Posterior vena cava (tissue), 2 donors: ENCODE measurements at regions not wholly inside any gene's neighbourhood (a gene's known extent, or its start where the extent isn't known, plus 50 kb on each side); places are given as distances from the start of the nearest gene placed in this dataset.

ENCODE experiments used
- DNase-seq: peaks from one replicate; pipeline ENCODE4 v3.0.0-alpha.2; 2020; ENCODE audit warnings: low spot score
- intact Hi-C, 2 donors: fragments of 100-400 bp; cut with DNase I; formaldehyde crosslinking; loops; one replicate each; pipeline versions ENCODE4 v1.14.1 to v1.14.2; 2022 to 2023
- donor health status: DM: yes; HTN: yes; CAD: no.
- donor health status: DM: yes; HTN: yes; CAD: no.

GRCh38 chr5:54927097-54927746, 58.2 kb downstream of the ESM1 start:
- no peak for DNase-seq
- intact Hi-C loops, result no loop called here

- intact Hi-C loops, result no loop called here
- no peak for DNase-seq
These were observed 60.9 kb downstream of the ESM1 start for GRCh38 chr5:54924487-54924886.

- intact Hi-C loops, result no loop called here
These were observed 68.1 kb downstream of the ESM1 start for GRCh38 chr5:54917323-54917722.

GRCh38 chr5:54915466-54916027, 69.8 kb downstream of the ESM1 start:
- intact Hi-C loops, result no loop called here
- no peak for DNase-seq

More at GRCh38 chr5:54917323-54917722, 68.1 kb downstream of the ESM1 start:
- DNase-seq, result no peak

GRCh38 chr5:54912021-54912420, 73.4 kb downstream of the ESM1 start:
- DNase-seq, result no peak
- intact Hi-C loops, result no loop called here

- no peak for DNase-seq
- intact Hi-C loops, result loop anchor here (10.0 kb wide), 2 partner anchors 235 to 245 kb away; no protein-coding TSS in a partner anchor
These were observed 75.2 kb downstream of the ESM1 start for GRCh38 chr5:54909911-54910870.

- intact Hi-C loops, result loop anchor here (10.0 kb wide), 2 partner anchors 236 to 246 kb away; no protein-coding TSS in a partner anchor
These were observed 76.4 kb downstream of the ESM1 start for GRCh38 chr5:54908774-54909525.

GRCh38 chr5:54905942-54906537, 79.4 kb downstream of the ESM1 start:
- intact Hi-C loops, result loop anchor here (10.0 kb wide), 2 partner anchors 239 to 249 kb away; no protein-coding TSS in a partner anchor
- peak; percentile 91 for DNase-seq

More at GRCh38 chr5:54908774-54909525, 76.4 kb downstream of the ESM1 start:
- DNase-seq, result no peak

- no peak for DNase-seq
- intact Hi-C loops, result loop anchor here (10.0 kb wide), 2 partner anchors 239 to 249 kb away; no protein-coding TSS in a partner anchor
These were observed 80.1 kb downstream of the ESM1 start for GRCh38 chr5:54905246-54905795.

GRCh38 chr5:54904425-54904824, 81.0 kb downstream of the ESM1 start:
- DNase-seq, result no peak
- intact Hi-C loops, result loop anchor here (10.0 kb wide), 2 partner anchors 240 to 250 kb away; no protein-coding TSS in a partner anchor

GRCh38 chr5:54902791-54903473, 82.5 kb downstream of the ESM1 start:
- DNase-seq, result no peak
- intact Hi-C loops, result loop anchor here (10.0 kb wide), 2 partner anchors 242 to 252 kb away; no protein-coding TSS in a partner anchor

- DNase-seq, result peak; percentile 83
- intact Hi-C loops, result loop anchor here (10.0 kb wide), 2 partner anchors 244 to 254 kb away; no protein-coding TSS in a partner anchor
These were observed 84.2 kb downstream of the ESM1 start for GRCh38 chr5:54900984-54901725.

- DNase-seq, result no peak
- intact Hi-C loops, result no loop called here
These were observed 88.4 kb downstream of the ESM1 start for GRCh38 chr5:54897001-54897400.

GRCh38 chr5:54895816-54896341, 89.5 kb downstream of the ESM1 start:
- intact Hi-C loops, result no loop called here
- no peak for DNase-seq

GRCh38 chr5:54894957-54895815, 90.2 kb downstream of the ESM1 start:
- intact Hi-C loops, result no loop called here
- no peak for DNase-seq

GRCh38 chr5:54889826-54890225, 95.6 kb downstream of the ESM1 start:
- intact Hi-C loops, result no loop called here
- DNase-seq, result no peak
